Small intestine (tissue), 7 donors: ENCODE measurements at regions not wholly inside any gene's neighbourhood (a gene's known extent, or its start where the extent isn't known, plus 50 kb on each side); places are given as distances from the start of the nearest gene placed in this dataset.
A peak's percentile ranks its signal among the peaks of the same experiment; 100 is the strongest.

Experiments
- DNase-seq, 2 donors: peaks; one replicate each; pipeline versions ENCODE4 v3.0.0 to v3.0.0-alpha.2; 2013
- FAIRE-seq: peaks from 2 replicates; lab custom pipeline; 2012; peaks lifted over from hg19 to GRCh38; lab: Jason Lieb, UNC
- H3K27ac ChIP-seq, 3 donors: one replicate each; pipeline ENCODE4 v1.5.1; 2013; ENCODE audit warnings: low read length in 2 of 3, mild to moderate bottlenecking in 2 of 3, control low read depth in 1 of 3, inconsistent platforms in 1 of 3, low read depth in 1 of 3, moderate library complexity in 1 of 3
- H3K27me3 ChIP-seq, 3 donors: one replicate each; pipeline ENCODE4 v1.6.1; 2013; ENCODE audit warnings: low read length in 3 of 3, inconsistent platforms in 1 of 3; ENCODE audit not compliant: control insufficient read depth in 3 of 3, insufficient read depth in 3 of 3
- H3K36me3 ChIP-seq, 3 donors: one replicate each; pipeline ENCODE4 v1.6.1; 2013; ENCODE audit warnings: low read length in 3 of 3, inconsistent platforms in 1 of 3, low read depth in 1 of 3, mild to moderate bottlenecking in 1 of 3, moderate library complexity in 1 of 3; ENCODE audit not compliant: control insufficient read depth in 3 of 3, insufficient read depth in 2 of 3
- H3K4me1 ChIP-seq, 3 donors: one replicate each; pipeline ENCODE4 v1.6.1; 2013; ENCODE audit warnings: low read length in 2 of 3, inconsistent platforms in 1 of 3, low read depth in 1 of 3, mild to moderate bottlenecking in 1 of 3, moderate library complexity in 1 of 3; ENCODE audit not compliant: control insufficient read depth in 3 of 3, insufficient read depth in 2 of 3
- H3K4me3 ChIP-seq, 3 donors: one replicate each; pipeline ENCODE4 v1.5.1; 2013; ENCODE audit warnings: low read length in 3 of 3, control low read depth in 1 of 3, inconsistent platforms in 1 of 3, low read depth in 1 of 3, mild to moderate bottlenecking in 1 of 3, moderate library complexity in 1 of 3
- H3K9me3 ChIP-seq, 2 donors: one replicate each; pipeline ENCODE4 v1.6.1; 2013; ENCODE audit warnings: low read depth in 1 of 2, low read length in 1 of 2; ENCODE audit not compliant: control insufficient read depth in 2 of 2, insufficient read depth in 1 of 2
- WGBS, 3 donors: extraction: QIAGEN DNeasy Blood & Tissue Kit; methylation state at CpG; one replicate each; pipeline ENCODE4 v1.1.7; 2013; 5-methylcytosine and 5-hydroxymethylcytosine counted together
- donor health status: healthy with polysubstance abuse.
- donor health status: control.
- donor health status: control.
- donor health status: Bipolar disorder and iron deficiency.
- donor health status: healthy.

GRCh38 chr10:3699916-3700315, 85.1 kb downstream of the KLF6 start:
- WGBS, 3 donors = 87 to 92% (median 90%) methylated on average over 5 of the region's 5 CpGs
- Histone ChIP-seq H3K27ac (no peak overlapping the region), H3K9me3 (no peaks in the 10 kb centered on the region), H3K27me3 (no peaks in the 10 kb centered on the region), H3K4me1 (no peaks in the 10 kb centered on the region), H3K36me3 (no peaks in the 10 kb centered on the region), H3K4me3 (no peak overlapping the region)
- DNase-seq (no peak), FAIRE-seq (no peak)

GRCh38 chr10:3698312-3698711, 86.7 kb downstream of the KLF6 start:
- H3K27me3 ChIP-seq = no peaks in the 10 kb centered on the region
- H3K4me1 ChIP-seq = no peaks in the 10 kb centered on the region
- WGBS, 3 donors = 22 to 57% (median 42%) methylated on average over 1 of the region's 1 CpG
- DNase-seq (peak in 1 of 2 donors; percentile 8), FAIRE-seq (no peak)
- no peak overlapping the region for H3K27ac ChIP-seq
- no peaks in the 10 kb centered on the region for H3K9me3 ChIP-seq
- no peak overlapping the region for H3K4me3 ChIP-seq
- H3K36me3 ChIP-seq = no peaks in the 10 kb centered on the region

- H3K27me3 ChIP-seq = no peaks in the 10 kb centered on the region
- no peak overlapping the region for H3K4me3 ChIP-seq
- DNase-seq (no peak), FAIRE-seq (no peak)
- no peaks in the 10 kb centered on the region for H3K9me3 ChIP-seq
- no peaks in the 10 kb centered on the region for H3K36me3 ChIP-seq
- H3K27ac ChIP-seq = no peak overlapping the region
- WGBS, 3 donors = 58 to 69% (median 60%) methylated on average over 1 of the region's 1 CpG
- no peaks in the 10 kb centered on the region for H3K4me1 ChIP-seq
These were observed 91.3 kb downstream of the KLF6 start for GRCh38 chr10:3693698-3694080.

GRCh38 chr10:3693022-3693697, 91.8 kb downstream of the KLF6 start:
- 94 to 96% (median 95%) methylated on average over 11 of the region's 11 CpGs for WGBS, 3 donors
- H3K27me3 ChIP-seq = no peaks in the 10 kb centered on the region

GRCh38 chr10:3692387-3692999, 92.5 kb downstream of the KLF6 start:
- no peak overlapping the region for H3K4me3 ChIP-seq
- H3K4me1 ChIP-seq = no peaks in the 10 kb centered on the region
- H3K36me3 ChIP-seq = no peaks in the 10 kb centered on the region
- no peaks in the 10 kb centered on the region for H3K27me3 ChIP-seq
- H3K27ac ChIP-seq = no peak overlapping the region
- peak; percentile 33 to 35 for DNase-seq
- no peaks in the 10 kb centered on the region for H3K9me3 ChIP-seq
- 30 to 47% (median 34%) methylated on average over 7 of the region's 7 CpGs for WGBS, 3 donors
- no peak for FAIRE-seq

More at GRCh38 chr10:3693022-3693697, 91.8 kb downstream of the KLF6 start:
- no peak overlapping the region for H3K4me3 ChIP-seq
- H3K36me3 ChIP-seq = no peaks in the 10 kb centered on the region
- H3K27ac ChIP-seq = no peak overlapping the region
- FAIRE-seq (no peak), DNase-seq (no peak)
- no peaks in the 10 kb centered on the region for H3K4me1 ChIP-seq
- no peaks in the 10 kb centered on the region for H3K9me3 ChIP-seq

- WGBS, 3 donors = 84 to 87% (median 86%) methylated on average over 8 of the region's 8 CpGs
- Histone ChIP-seq H3K4me1 (no peaks in the 10 kb centered on the region), H3K27me3 (no peaks in the 10 kb centered on the region), H3K36me3 (no peaks in the 10 kb centered on the region), H3K9me3 (no peaks in the 10 kb centered on the region), H3K4me3 (no peak overlapping the region), H3K27ac (no peak overlapping the region)
- no peak for DNase-seq
- no peak for FAIRE-seq
These were observed 93.5 kb downstream of the KLF6 start for GRCh38 chr10:3691482-3691881.

GRCh38 chr10:3689871-3690510, 95.0 kb downstream of the KLF6 start:
- Histone ChIP-seq H3K27ac (no peak overlapping the region), H3K27me3 (no peaks in the 10 kb centered on the region), H3K4me3 (no peak overlapping the region), H3K4me1 (no peaks in the 10 kb centered on the region), H3K9me3 (no peaks in the 10 kb centered on the region), H3K36me3 (no peaks in the 10 kb centered on the region)
- WGBS, 3 donors = 79 to 81% (median 79%) methylated on average over 5 of the region's 5 CpGs
- no peak for DNase-seq
- no peak for FAIRE-seq

- Histone ChIP-seq H3K27me3 (no peaks in the 10 kb centered on the region), H3K4me3 (no peak overlapping the region), H3K9me3 (no peaks in the 10 kb centered on the region), H3K36me3 (no peaks in the 10 kb centered on the region), H3K4me1 (no peaks in the 10 kb centered on the region), H3K27ac (no peak overlapping the region)
- FAIRE-seq (no peak), DNase-seq (no peak)
- 88 to 95% (median 88%) methylated on average over 5 of the region's 5 CpGs for WGBS, 3 donors
These were observed 97.4 kb downstream of the KLF6 start for GRCh38 chr10:3687510-3688081.
